ENCODE measurements at regions not wholly inside any gene's neighbourhood (a gene's known extent, or its start where the extent isn't known, plus 50 kb on each side); places are given as distances from the start of the nearest gene placed in this dataset.
"Not testable (repeated sequence)": the region's sequence is repeated elsewhere in the genome, so short reads cannot be mapped to it uniquely, and the experiment has no call there.

GRCh38 chr1:90348459-90348858 lies 353.5 kb downstream of the ZNF326 start:
- not testable (repeated sequence) for H3K27ac Mint-ChIP-seq

DNA sequence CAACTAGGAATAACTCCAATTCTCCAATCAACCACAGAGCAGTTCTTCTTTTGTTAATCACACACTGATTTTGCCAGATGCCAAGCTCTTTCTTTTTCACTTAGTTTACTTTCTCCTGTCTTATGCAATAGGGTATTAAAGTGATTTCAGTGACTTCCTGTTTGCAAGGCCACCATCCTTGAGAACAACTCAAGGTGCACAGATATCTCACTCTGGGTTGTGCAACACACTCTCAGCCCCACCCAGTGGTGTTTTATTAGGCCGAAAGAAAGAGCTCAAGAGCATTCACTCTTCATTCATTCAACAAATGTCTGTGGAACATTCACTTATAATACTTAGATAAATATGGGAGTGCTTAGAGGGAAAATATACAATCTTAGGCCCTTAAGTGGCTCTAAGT lies 352.5 kb downstream of the ZNF326 start:
- H3K27me3 Mint-ChIP-seq: peaks cover 1% of the 10 kb centered on the region
- H3K4me3 Mint-ChIP-seq: no peak overlapping the region
- no peaks in the 10 kb centered on the region for H3K36me3 Mint-ChIP-seq
- H3K4me1 Mint-ChIP-seq: no peaks in the 10 kb centered on the region
- H3K27ac Mint-ChIP-seq: no peak overlapping the region
- H3K9me3 Mint-ChIP-seq: peaks cover 5 to 9% (median 6%) of the 10 kb centered on the region in 3 donors

More at GRCh38 chr1:90348459-90348858, 353.5 kb downstream of the ZNF326 start:
- not testable (repeated sequence) for H3K4me3 Mint-ChIP-seq, H3K4me1 Mint-ChIP-seq, H3K27me3 Mint-ChIP-seq, H3K9me3 Mint-ChIP-seq, H3K36me3 Mint-ChIP-seq

DNA sequence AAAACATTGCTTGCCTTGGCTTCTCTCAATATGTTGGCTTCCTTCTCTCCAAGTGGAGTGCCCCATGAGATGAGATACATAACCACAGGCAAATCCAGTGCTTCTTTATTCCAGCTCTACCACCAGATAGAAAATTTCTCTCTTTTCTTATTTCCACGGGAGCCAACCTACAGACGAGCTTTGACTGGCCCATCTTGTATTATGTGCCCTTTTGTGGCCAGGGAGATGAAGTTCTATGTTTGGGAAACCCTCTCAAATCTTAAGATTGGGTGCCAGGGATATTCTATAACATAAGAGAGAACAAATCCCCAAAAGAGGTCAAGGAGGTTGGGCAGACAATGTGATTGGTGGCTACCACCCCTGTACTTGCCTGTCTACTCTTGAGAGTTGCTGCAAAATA lies 351.8 kb downstream of the ZNF326 start:
- Mint-ChIP-seq H3K27me3 (peaks cover 1% of the 10 kb centered on the region), H3K4me1 (no peaks in the 10 kb centered on the region), H3K27ac (no peak overlapping the region), H3K4me3 (no peak overlapping the region), H3K36me3 (no peaks in the 10 kb centered on the region), H3K9me3 (peaks cover 5 to 9% (median 6%) of the 10 kb centered on the region in 3 donors)

GRCh38 chr1:90346349-90346748 lies 351.4 kb downstream of the ZNF326 start:
- Mint-ChIP-seq H3K9me3 (peaks cover 5 to 9% (median 6%) of the 10 kb centered on the region in 3 donors), H3K36me3 (no peaks in the 10 kb centered on the region), H3K27me3 (peaks cover 1% of the 10 kb centered on the region), H3K27ac (no peak overlapping the region), H3K4me3 (no peak overlapping the region), H3K4me1 (no peaks in the 10 kb centered on the region)

DNA sequence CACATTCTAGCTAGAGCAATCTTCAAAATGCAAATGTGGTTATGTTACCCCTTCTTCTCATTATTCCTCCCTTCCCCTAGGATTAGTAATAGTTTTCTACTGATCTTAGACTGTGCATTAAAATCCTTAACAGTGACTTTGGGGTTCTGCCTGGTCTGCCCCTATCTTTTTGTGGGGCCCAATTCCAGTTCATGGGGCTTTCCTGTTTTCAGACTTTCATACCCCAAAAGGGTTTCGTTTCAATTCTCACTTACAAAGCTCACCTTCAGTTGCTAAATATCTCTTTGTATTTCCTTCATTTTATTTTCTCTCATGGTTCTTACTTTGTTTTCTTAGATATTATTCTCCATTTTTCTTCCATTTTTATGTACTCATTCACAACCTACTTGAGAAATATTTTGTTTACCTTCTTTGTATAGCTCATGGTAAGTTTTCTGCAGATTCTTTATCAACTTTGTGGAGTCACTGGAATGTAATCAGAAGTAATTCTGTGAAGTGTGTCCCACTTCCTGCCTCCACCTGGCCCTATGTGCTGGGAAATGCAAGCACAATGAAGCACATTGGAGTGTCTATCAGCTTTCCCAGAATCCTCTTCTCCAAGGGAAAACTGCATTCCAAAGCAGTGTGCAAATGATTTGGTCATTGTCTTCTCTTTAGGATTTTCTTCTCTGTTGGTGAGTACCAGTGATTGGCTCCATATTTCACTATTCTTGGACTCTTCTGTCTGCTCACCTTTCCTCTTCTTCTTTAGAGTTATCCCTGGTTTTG lies 350.2 kb downstream of the ZNF326 start:
- Mint-ChIP-seq H3K36me3 (no peaks in the 10 kb centered on the region), H3K27me3 (peaks cover 1% of the 10 kb centered on the region), H3K4me1 (peaks cover 0 to 1% (median 0%) of the 10 kb centered on the region in 3 donors), H3K4me3 (no peak overlapping the region), H3K9me3 (peaks cover 5 to 9% (median 6%) of the 10 kb centered on the region in 3 donors), H3K27ac (no peak overlapping the region)

- Mint-ChIP-seq H3K27me3 (peaks cover 1% of the 10 kb centered on the region), H3K27ac (no peak overlapping the region), H3K36me3 (no peaks in the 10 kb centered on the region), H3K9me3 (peaks cover 0 to 2% (median 0%) of the 10 kb centered on the region in 3 donors), H3K4me3 (no peak overlapping the region), H3K4me1 (peaks cover 0 to 1% (median 0%) of the 10 kb centered on the region in 3 donors)
These were observed 346.6 kb downstream of the ZNF326 start for GRCh38 chr1:90341516-90341915.

- Mint-ChIP-seq H3K4me3 (no peak overlapping the region), H3K27me3 (no peaks in the 10 kb centered on the region), H3K36me3 (no peaks in the 10 kb centered on the region), H3K27ac (no peak overlapping the region), H3K9me3 (peaks cover 0 to 2% (median 0%) of the 10 kb centered on the region in 3 donors), H3K4me1 (peaks cover 0 to 1% (median 0%) of the 10 kb centered on the region in 3 donors)
These were observed 345.7 kb downstream of the ZNF326 start for GRCh38 chr1:90340606-90341005.

DNA sequence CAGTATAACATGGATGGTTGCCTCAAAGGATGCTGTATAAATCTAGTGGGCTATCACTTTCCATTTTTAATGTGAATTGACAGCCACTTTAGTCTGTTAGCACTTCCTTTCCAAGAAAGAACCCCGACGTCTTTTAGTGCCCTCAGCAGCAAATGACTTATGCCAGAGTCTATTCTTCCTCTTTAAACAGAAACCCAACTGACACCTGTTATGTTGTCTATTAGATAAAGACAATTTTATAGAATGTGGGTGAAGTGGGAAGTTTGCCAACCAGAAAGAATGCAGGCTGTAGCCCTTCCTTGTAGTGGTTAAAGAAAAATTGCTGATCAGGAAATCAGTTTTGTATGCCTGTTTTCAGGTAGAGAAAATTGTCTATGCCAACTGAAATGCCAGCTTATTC lies 344.9 kb downstream of the ZNF326 start:
- H3K36me3 Mint-ChIP-seq: no peaks in the 10 kb centered on the region
- no peak overlapping the region for H3K27ac Mint-ChIP-seq
- H3K9me3 Mint-ChIP-seq: peaks cover 0 to 2% (median 0%) of the 10 kb centered on the region in 3 donors
- H3K27me3 Mint-ChIP-seq: no peaks in the 10 kb centered on the region
- H3K4me1 Mint-ChIP-seq: peaks cover 0 to 1% (median 0%) of the 10 kb centered on the region in 3 donors
- H3K4me3 Mint-ChIP-seq: no peak overlapping the region

GRCh38 chr1:90336552-90337324 lies 341.8 kb downstream of the ZNF326 start:
- Mint-ChIP-seq H3K27ac (no peak overlapping the region), H3K27me3 (no peaks in the 10 kb centered on the region)

DNA sequence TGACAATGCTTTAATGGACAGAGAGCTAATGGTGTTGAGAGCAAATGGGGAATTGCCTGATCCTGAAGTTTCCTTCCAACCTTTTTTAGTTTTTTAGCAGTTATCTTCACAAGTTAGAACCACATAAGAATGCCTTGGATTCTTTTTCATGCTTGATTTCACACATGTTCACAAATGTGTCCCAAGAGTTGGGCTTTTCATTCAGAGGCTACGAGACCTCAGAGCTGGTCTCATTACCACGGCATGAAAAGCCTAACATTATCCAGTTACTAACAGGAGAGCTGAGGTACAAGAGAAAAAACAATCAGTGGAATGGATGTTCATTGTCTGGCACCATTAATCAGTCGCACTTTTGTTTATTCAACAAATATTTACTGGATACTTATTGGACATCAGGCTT lies 340.6 kb downstream of the ZNF326 start:
- Mint-ChIP-seq H3K4me3 (no peak overlapping the region), H3K9me3 (peaks cover 0 to 8% (median 7%) of the 10 kb centered on the region in 3 donors)

More at GRCh38 chr1:90336552-90337324, 341.8 kb downstream of the ZNF326 start:
- Mint-ChIP-seq H3K9me3 (peaks cover 0 to 5% (median 2%) of the 10 kb centered on the region in 3 donors), H3K4me3 (no peak overlapping the region), H3K36me3 (no peaks in the 10 kb centered on the region), H3K4me1 (peaks cover 0 to 1% (median 0%) of the 10 kb centered on the region in 3 donors)

DNA sequence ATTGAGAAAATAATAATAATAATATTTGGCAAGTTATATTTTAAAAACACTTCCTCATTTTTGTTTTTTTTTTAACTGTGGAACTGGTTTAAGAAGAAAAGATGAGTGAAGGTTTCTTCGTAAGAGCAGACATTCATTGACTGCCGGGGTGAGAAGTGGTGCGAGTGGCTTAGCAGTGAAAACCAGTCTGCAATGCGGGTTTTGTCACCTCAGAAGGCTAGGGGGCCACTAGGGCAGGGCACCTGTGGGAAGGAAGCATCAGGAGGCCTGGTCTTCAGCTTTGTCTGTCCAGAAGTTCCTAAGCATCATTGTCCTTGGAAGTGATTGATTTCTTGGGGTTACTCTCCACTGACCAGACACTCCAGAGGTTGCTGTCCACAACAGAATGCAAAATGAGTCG lies 339.2 kb downstream of the ZNF326 start:
- H3K4me3 Mint-ChIP-seq: no peak overlapping the region
- no peaks in the 10 kb centered on the region for H3K27me3 Mint-ChIP-seq
- peaks cover 0 to 8% (median 6%) of the 10 kb centered on the region in 3 donors for H3K9me3 Mint-ChIP-seq
- no peak overlapping the region for H3K27ac Mint-ChIP-seq
- no peaks in the 10 kb centered on the region for H3K4me1 Mint-ChIP-seq
- H3K36me3 Mint-ChIP-seq: no peaks in the 10 kb centered on the region

More for the DNA sequence above, 340.6 kb downstream of the ZNF326 start:
- Mint-ChIP-seq H3K27me3 (no peaks in the 10 kb centered on the region), H3K27ac (no peak overlapping the region), H3K36me3 (no peaks in the 10 kb centered on the region), H3K4me1 (peaks cover 0 to 1% (median 0%) of the 10 kb centered on the region in 3 donors)

GRCh38 chr1:90325168-90325567 lies 330.3 kb downstream of the ZNF326 start:
- Mint-ChIP-seq H3K4me1 (no peaks in the 10 kb centered on the region), H3K4me3 (no peak overlapping the region), H3K36me3 (no peaks in the 10 kb centered on the region), H3K9me3 (peaks cover 0 to 7% (median 0%) of the 10 kb centered on the region in 3 donors), H3K27ac (no peak overlapping the region), H3K27me3 (peaks cover 4% of the 10 kb centered on the region)

DNA sequence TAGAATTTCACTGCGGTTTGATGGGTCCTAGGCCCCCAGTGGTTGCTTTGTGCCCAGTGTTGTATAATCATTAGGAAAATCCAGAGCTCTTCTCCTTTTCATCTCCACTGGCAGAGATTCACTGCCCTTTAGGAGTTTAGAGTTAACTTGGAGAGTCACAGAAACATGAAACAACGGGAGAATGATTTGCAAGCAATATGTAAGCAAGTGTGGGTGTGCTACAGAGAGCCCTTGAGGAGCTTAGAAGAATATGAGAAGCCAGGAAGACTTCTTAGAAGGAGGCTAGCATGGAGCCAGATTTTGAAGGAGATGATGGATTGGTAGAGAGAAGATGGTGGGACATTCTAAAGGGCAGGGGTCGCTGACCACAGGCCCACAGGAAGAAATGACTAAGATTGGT lies 327.3 kb downstream of the ZNF326 start:
- Mint-ChIP-seq H3K36me3 (no peaks in the 10 kb centered on the region), H3K4me1 (no peaks in the 10 kb centered on the region), H3K27ac (no peak overlapping the region), H3K27me3 (peaks cover 1% of the 10 kb centered on the region), H3K4me3 (no peak overlapping the region), H3K9me3 (peaks cover 0 to 5% (median 1%) of the 10 kb centered on the region in 3 donors)

DNA sequence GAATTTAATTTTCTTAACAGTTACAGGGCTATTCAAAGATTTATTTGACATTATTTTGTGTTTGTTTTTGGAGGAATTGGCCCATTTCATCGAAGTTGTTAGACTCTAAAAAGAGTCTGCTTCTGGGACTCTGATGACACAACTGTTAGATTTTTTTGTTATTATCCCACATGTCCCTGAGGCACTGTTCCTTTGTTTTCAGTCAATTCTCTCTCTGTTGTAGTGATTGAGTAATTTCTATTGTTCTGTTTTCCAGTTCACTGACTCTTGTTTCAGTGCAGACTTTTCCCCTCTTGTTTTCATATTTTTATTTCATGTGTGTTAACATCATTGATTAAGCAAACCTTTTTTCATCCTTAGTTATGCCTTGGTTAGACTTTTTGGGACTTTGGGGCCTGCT lies 325.0 kb downstream of the ZNF326 start:
- Mint-ChIP-seq H3K36me3 (no peaks in the 10 kb centered on the region), H3K27ac (no peak overlapping the region), H3K9me3 (peaks cover 0 to 6% (median 3%) of the 10 kb centered on the region in 3 donors), H3K4me1 (no peaks in the 10 kb centered on the region), H3K27me3 (peaks cover 1% of the 10 kb centered on the region), H3K4me3 (no peak overlapping the region)

DNA sequence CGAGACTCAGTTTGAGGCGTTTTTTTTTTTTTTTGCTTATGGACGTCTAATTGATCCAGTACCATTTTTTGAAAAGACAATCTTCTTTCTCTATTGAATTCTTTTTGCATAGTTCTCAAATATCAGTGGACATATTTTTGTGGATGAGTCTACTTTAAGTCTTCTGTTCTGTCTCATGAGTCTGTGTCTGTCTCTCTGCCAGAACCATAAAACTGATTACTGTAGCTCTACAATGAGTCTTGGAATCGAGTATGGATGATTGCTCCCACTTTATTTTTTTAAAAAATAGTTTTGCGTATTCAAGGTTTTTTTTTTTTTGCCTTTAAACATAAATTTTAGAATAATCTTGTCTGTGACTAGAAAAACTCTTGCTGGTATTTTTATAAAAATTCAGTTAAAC lies 323.5 kb downstream of the ZNF326 start:
- no peaks in the 10 kb centered on the region for H3K36me3 Mint-ChIP-seq
- peaks cover 0 to 6% (median 3%) of the 10 kb centered on the region in 3 donors for H3K9me3 Mint-ChIP-seq
- peaks cover 1% of the 10 kb centered on the region for H3K27me3 Mint-ChIP-seq
- H3K4me1 Mint-ChIP-seq: no peaks in the 10 kb centered on the region
- H3K4me3 Mint-ChIP-seq: no peak overlapping the region
- no peak overlapping the region for H3K27ac Mint-ChIP-seq
